Neural progenitor cell (in vitro differentiated cells): ENCODE measurements at regions not wholly inside any gene's neighbourhood (a gene's known extent, or its start where the extent isn't known, plus 50 kb on each side); places are given as distances from the start of the nearest gene placed in this dataset.

Source experiments
- CTCF ChIP-seq: fragments of 200-600 bp; sonication (generic); IDR thresholded peaks from 2 replicates; pipeline ENCODE4 v1.5.1; 2017; ENCODE audit warnings: antibody characterized with exemption, mild to moderate bottlenecking
- EZH2 ChIP-seq: fragments of 200-600 bp; sonication (generic); IDR thresholded peaks from 2 replicates; pipeline ENCODE4 v1.6.1; 2017; ENCODE audit warnings: antibody characterized with exemption, mild to moderate bottlenecking, moderate library complexity

- TF ChIP-seq EZH2 (no peak), CTCF (no peak)
These were observed 109.3 kb upstream of the APC start for GRCh38 chr5:112628214-112628980.
